ENCODE measurements at regions not wholly inside any gene's neighbourhood (a gene's known extent, or its start where the extent isn't known, plus 50 kb on each side); places are given as distances from the start of the nearest gene placed in this dataset.

- peaks cover 18% of the 10 kb centered on the region for H3K27me3 Mint-ChIP-seq
- ATAC-seq (no peak), DNase-seq (no peak)
- H3K4me1 Mint-ChIP-seq, result peaks cover 8% of the 10 kb centered on the region
- POLR2A ChIA-PET, result no interaction called here
- no peak overlapping the region for H3K27ac Mint-ChIP-seq
- CTCF ChIA-PET, result no interaction called here
- H3K4me3 Mint-ChIP-seq, result no peak overlapping the region
- no peaks in the 10 kb centered on the region for H3K36me3 Mint-ChIP-seq (ENCODE audit: low read depth)
- intact Hi-C loops (cut with DNase I, micrococcal nuclease), result no loop called here
- peaks cover 13% of the 10 kb centered on the region for H3K9me3 Mint-ChIP-seq (ENCODE audit: low read depth)
These were observed 193.0 kb upstream of the SHH start for GRCh38 chr7:156005202-156005691.

- intact Hi-C loops (cut with DNase I, micrococcal nuclease), result no loop called here
- no peaks in the 10 kb centered on the region for H3K36me3 Mint-ChIP-seq (ENCODE audit: low read depth)
These were observed 192.3 kb upstream of the SHH start for GRCh38 chr7:156004265-156005201.

DNA sequence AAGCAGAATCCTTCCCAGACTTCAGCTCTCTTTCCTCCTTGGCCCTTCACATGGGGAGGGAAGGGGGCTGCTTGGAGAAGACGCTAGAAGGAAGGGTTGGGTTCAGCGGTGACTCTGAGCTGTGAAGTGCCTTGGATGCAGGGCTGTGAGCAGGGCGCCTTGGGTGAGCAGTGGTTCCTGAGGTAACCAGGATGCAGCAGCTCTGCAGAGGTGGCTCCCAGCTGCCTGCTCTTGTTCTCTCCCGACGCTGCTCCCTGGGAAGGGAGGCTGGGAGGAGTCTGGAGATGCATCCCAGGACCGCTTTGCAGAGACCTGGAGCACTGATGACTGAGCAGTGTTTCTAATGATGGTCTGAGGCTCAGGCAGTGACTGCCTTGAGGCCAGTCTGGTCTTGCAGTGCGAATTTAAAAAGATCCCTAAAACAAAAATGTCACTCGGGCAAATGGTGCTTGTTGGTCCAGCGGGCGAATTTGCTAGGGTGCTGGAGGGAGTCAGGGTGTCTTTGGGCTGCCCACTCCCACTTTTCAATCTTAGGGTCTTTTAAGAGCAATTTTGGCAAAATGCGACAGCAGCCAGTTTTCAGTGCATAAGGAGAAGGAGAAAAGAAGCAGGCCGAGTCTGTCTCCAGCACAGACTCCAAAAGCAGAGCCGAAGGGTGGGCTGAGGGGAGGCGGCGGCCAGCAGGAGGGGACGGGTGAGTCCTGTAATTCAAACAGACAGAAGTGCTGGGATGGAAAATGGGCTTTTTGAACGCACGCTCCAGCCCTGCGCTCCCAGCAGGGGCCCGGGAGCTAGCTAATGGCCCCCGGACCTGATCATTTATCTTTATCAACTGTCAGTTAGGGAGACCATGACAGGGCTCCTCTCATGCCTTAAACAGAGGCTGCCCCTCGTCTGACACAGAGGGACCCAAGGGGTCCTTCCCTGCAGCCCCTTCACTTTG is 191.2 kb upstream of the SHH start:
- intact Hi-C loops (cut with DNase I, micrococcal nuclease), result no loop called here
- ATAC-seq, result no peak
- no peak overlapping the region for H3K4me3 Mint-ChIP-seq
- H3K36me3 Mint-ChIP-seq (ENCODE audit: low read depth), result no peaks in the 10 kb centered on the region
- no peak for DNase-seq
- H3K27ac Mint-ChIP-seq, result no peak overlapping the region
- ChIA-PET POLR2A (no interaction called here), CTCF (no interaction called here)
- peaks cover 19% of the 10 kb centered on the region for H3K27me3 Mint-ChIP-seq
- H3K4me1 Mint-ChIP-seq, result peaks cover 9% of the 10 kb centered on the region
- peaks cover 4% of the 10 kb centered on the region for H3K9me3 Mint-ChIP-seq (ENCODE audit: low read depth)

More at GRCh38 chr7:156004265-156005201, 192.3 kb upstream of the SHH start:
- POLR2A ChIA-PET, result no interaction called here
- H3K4me3 Mint-ChIP-seq, result no peak overlapping the region
- H3K27ac Mint-ChIP-seq, result no peak overlapping the region
- no peak for ATAC-seq
- DNase-seq, result no peak
- H3K9me3 Mint-ChIP-seq (ENCODE audit: low read depth), result peaks cover 8% of the 10 kb centered on the region
- CTCF ChIA-PET, result no interaction called here
- H3K27me3 Mint-ChIP-seq, result peaks cover 19% of the 10 kb centered on the region
- H3K4me1 Mint-ChIP-seq, result peaks cover 8% of the 10 kb centered on the region

- H3K4me1 Mint-ChIP-seq, result peaks cover 18% of the 10 kb centered on the region
- H3K36me3 Mint-ChIP-seq (ENCODE audit: low read depth), result no peaks in the 10 kb centered on the region
- peaks cover 1% of the 10 kb centered on the region for H3K9me3 Mint-ChIP-seq (ENCODE audit: low read depth)
- H3K27me3 Mint-ChIP-seq, result peaks cover 22% of the 10 kb centered on the region
- DNase-seq (no peak), ATAC-seq (no peak)
- intact Hi-C loops (cut with DNase I, micrococcal nuclease), result no loop called here
- H3K27ac Mint-ChIP-seq, result no peak overlapping the region
- no peak overlapping the region for H3K4me3 Mint-ChIP-seq
- ChIA-PET POLR2A (no interaction called here), CTCF (no interaction called here)
These were observed 190.3 kb upstream of the SHH start for GRCh38 chr7:156002362-156003066.

- intact Hi-C loops (cut with DNase I, micrococcal nuclease), result no loop called here
These were observed 189.4 kb upstream of the SHH start for GRCh38 chr7:156001496-156002260.

DNA sequence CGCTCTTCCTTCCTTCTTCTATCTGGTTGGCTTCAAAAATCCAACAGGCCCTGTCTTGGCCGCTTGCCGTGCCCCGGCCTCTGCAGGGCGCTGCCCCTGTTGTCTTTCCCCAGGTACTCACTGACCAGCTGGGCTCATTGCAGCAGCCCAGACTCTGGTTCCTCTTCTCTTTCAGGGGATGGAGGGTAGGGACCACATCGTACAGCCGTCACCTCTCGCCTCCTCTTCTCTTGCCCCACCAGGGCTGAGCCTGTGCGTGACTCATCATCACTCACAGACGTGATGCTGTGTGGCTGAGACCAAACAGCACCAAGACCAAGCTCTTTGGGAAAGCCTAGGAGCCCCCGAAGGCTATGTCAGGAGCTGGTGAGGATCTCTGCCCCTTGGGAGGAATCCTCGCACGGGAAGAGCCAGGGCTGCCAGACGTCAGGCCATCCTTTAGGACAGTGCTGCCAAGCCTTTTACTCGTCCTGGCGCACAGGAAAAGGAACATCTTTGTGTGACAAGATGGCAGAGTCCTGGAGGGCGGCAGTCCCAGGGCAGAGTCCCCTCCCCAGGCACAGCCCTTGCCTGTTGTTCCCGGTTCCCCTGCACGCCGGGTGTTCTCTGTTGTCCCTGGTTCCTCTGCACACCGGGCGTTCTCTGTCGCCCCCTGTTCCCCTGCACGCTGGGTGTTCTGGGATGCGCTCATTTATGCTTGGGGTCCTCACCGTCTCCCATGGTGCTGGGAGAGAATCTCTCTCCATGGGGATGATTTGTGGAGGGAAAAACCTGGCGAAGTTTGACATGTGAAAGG is 188.5 kb upstream of the SHH start:
- no peaks in the 10 kb centered on the region for H3K9me3 Mint-ChIP-seq (ENCODE audit: low read depth)
- CTCF ChIA-PET, result interaction anchor here (0.7 kb wide), 1 partner anchor 101 kb away, joined by 4 read pairs; no protein-coding TSS in a partner anchor
- no peaks in the 10 kb centered on the region for H3K36me3 Mint-ChIP-seq (ENCODE audit: low read depth)
- H3K4me1 Mint-ChIP-seq, result peaks cover 35% of the 10 kb centered on the region
- POLR2A ChIA-PET, result no interaction called here
- H3K27ac Mint-ChIP-seq, result no peak overlapping the region
- intact Hi-C loops (cut with DNase I, micrococcal nuclease), result no loop called here
- ATAC-seq (no peak), DNase-seq (peak; percentile 24)
- peaks cover 33% of the 10 kb centered on the region for H3K27me3 Mint-ChIP-seq
- H3K4me3 Mint-ChIP-seq, result no peak overlapping the region

More at GRCh38 chr7:156001496-156002260, 189.4 kb upstream of the SHH start:
- no peaks in the 10 kb centered on the region for H3K36me3 Mint-ChIP-seq (ENCODE audit: low read depth)
- ATAC-seq, result no peak
- H3K4me3 Mint-ChIP-seq, result no peak overlapping the region
- ChIA-PET POLR2A (no interaction called here), CTCF (interaction anchor here (0.7 kb wide), 1 partner anchor 102 kb away, joined by 4 read pairs; no protein-coding TSS in a partner anchor)
- H3K9me3 Mint-ChIP-seq (ENCODE audit: low read depth), result no peaks in the 10 kb centered on the region
- DNase-seq, result no peak
- H3K27ac Mint-ChIP-seq, result no peak overlapping the region
- H3K27me3 Mint-ChIP-seq, result peaks cover 28% of the 10 kb centered on the region
- H3K4me1 Mint-ChIP-seq, result peaks cover 26% of the 10 kb centered on the region

DNA sequence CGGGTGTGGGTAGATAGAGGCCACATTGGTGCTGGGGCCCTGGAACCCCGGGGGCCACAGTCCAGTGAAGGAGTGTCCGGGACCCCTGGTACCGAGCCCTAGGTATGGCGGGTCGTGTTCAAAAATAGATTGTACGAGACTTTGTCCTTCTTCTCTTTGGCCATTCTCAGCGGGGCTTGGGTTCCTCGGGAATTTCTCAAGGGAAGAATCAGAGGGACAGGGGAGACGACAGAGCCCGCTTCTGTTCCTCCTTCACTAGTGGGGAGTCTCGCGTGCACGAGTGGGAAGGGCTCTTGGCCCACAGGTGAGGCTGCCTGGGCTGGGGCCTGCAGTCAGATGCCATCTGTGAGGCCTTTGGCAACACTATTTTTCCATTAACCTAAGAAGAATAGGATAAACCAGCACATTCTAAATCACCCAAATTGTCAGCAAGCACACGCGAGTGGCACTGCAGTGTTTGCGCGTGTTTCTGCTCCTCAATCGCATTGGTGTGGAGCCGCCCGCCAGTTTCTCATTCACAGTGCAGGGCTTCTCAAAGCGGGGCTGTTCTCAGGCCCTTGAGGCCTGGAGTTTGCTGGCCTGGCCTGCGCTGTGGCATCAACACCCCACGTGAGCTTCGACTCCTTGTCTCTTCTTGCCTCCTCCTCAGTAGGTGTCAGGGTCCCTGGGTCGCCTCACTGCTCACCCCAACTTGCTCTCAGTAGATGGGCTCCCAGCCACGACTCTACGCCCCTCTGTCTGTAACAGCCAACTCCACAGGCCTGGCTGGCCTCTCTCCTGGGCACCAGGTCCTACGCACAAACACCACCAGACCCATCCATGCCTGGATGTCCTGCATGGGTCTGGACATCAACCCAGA is 187.6 kb upstream of the SHH start:
- no peak for ATAC-seq
- H3K4me1 Mint-ChIP-seq, result peaks cover 42% of the 10 kb centered on the region
- CTCF ChIA-PET, result no interaction called here
- POLR2A ChIA-PET, result no interaction called here
- no peak overlapping the region for H3K4me3 Mint-ChIP-seq
- no peak overlapping the region for H3K27ac Mint-ChIP-seq
- no peak for DNase-seq
- no peaks in the 10 kb centered on the region for H3K9me3 Mint-ChIP-seq (ENCODE audit: low read depth)
- intact Hi-C loops (cut with DNase I, micrococcal nuclease), result loop anchor here in 1 of 2 experiments (5.0 kb wide), 1 partner anchor 38 kb away; no protein-coding TSS in a partner anchor
- peaks cover 36% of the 10 kb centered on the region for H3K27me3 Mint-ChIP-seq
- H3K36me3 Mint-ChIP-seq (ENCODE audit: low read depth), result no peaks in the 10 kb centered on the region

DNA sequence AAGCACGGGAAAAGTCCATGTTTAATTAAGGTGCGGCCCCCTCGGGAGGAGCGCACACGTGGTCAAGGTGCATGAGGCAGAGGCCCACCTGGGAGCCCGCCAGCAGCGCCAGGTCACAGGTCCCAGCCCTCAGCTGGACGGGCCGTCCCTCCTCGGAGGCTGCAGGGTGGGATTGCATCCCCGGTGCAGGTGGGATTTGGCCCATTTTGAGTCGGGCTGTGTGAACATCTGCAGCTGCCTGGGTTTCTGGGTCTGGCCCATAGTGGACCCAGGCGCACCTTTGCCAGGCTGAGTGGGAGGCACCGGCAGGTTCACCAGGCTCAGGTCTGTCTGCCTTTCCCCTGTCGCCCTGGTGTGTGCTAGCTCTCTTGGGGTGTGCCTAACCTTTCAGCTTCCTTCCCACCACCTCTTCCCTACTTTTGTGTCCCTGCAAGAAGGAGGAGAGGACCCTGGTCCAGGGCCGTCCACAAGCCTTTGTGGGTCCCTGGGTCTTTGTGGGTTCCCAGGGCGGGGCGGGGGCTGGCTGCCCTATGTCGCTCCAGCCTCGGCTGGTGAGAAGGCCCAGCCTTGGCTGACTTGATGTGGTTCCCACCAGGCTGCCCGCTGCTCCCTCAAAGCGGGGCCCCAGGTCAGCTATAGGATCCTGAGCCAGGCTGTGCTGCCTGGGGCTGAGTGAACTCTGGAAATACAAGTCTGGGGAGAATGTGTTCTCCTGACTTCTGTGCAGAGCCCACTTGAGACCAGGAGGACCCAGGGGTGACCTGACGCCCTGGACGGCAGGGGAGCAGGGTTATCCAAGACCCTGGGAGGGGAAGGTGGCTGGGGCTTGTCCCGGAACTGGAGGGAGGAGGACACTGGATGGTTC is 186.7 kb upstream of the SHH start:
- intact Hi-C loops (cut with DNase I, micrococcal nuclease), result loop anchor here (1.0 to 5.0 kb wide), 2 partner anchors 37 kb away; no protein-coding TSS in a partner anchor
- ChIA-PET POLR2A (interaction anchor here (1.0 kb wide), 1 partner anchor 37 kb away, joined by 3 read pairs; no protein-coding TSS in a partner anchor), CTCF (interaction anchor here (1.3 kb wide), 1 partner anchor 16 kb away, joined by 3 read pairs; no protein-coding TSS in a partner anchor)
- no peak overlapping the region for H3K4me3 Mint-ChIP-seq
- H3K27me3 Mint-ChIP-seq, result peaks cover 44% of the 10 kb centered on the region
- no peak overlapping the region for H3K27ac Mint-ChIP-seq
- no peaks in the 10 kb centered on the region for H3K9me3 Mint-ChIP-seq (ENCODE audit: low read depth)
- peaks cover 50% of the 10 kb centered on the region for H3K4me1 Mint-ChIP-seq
- no peaks in the 10 kb centered on the region for H3K36me3 Mint-ChIP-seq (ENCODE audit: low read depth)
- ATAC-seq, result no peak
- DNase-seq, result no peak

DNA sequence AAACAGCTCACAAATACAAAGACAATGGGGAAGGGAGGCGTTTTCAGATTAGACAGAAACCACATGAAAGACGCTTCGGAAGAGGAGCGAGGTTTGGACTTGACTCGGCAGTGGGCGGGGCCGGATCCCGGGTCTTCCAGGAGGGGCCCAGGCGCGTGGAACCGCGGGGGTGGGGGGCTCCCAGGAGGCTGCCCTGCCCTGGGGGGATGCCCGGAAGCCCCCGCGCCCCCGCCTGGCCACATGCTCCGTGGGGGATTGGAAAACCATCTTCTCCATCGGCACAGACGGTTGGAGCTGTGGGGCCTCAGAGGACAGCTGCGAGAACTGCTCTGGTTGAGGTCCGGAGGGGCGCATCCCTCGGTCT is 186.0 kb upstream of the SHH start:
- Mint-ChIP-seq H3K27ac (peak overlapping the region; percentile 85), H3K27me3 (peaks cover 48% of the 10 kb centered on the region), H3K9me3 (ENCODE audit: low read depth) (no peaks in the 10 kb centered on the region), H3K4me1 (peaks cover 55% of the 10 kb centered on the region), H3K36me3 (ENCODE audit: low read depth) (no peaks in the 10 kb centered on the region), H3K4me3 (no peak overlapping the region)
- CTCF ChIA-PET, result interaction anchor here (0.6 to 1.3 kb wide), 2 partner anchors 16 to 173 kb away, joined by 3 read pairs; no protein-coding TSS in a partner anchor
- ATAC-seq (peak; percentile 72), DNase-seq (peak; percentile 75)
- intact Hi-C loops (cut with DNase I, micrococcal nuclease), result loop anchor here (1.0 to 5.0 kb wide), 2 partner anchors 36 kb away; no protein-coding TSS in a partner anchor
- POLR2A ChIA-PET, result interaction anchor here (0.6 to 1.0 kb wide), 2 partner anchors 8 to 36 kb away, joined by 3 read pairs; no protein-coding TSS in a partner anchor

All from activated CD4-positive, alpha-beta T cell treated with anti-CD3 and anti-CD28 coated beads for 36 hours (primary cell).